HepG2 (cell line): ENCODE measurements at regions not wholly inside any gene's neighbourhood (a gene's known extent, or its start where the extent isn't known, plus 50 kb on each side); places are given as distances from the start of the nearest gene placed in this dataset.

Source experiments
- ATAC-seq: fragments of 200-7000 bp; cut with Tn5 transposase; 3 replicates; pipeline ENCODE4 v1.9.1; 2020; ENCODE audit warnings: mild to moderate bottlenecking, moderate library complexity
- BruUV-seq: library from RNA; stranded (reverse); fragments of 400-500 nt; replicated peaks from 2 replicates; lab custom pipeline; 2021; lab: Mats Ljungman, UMichigan
- CTCF ChIA-PET: fragments of 300-600 bp; formaldehyde crosslinking; extraction: SDS; loops from one replicate; lab custom pipeline; 2021; ENCODE audit warnings: low total read pairs, inconsistent platforms, low intra/inter-chr PET ratio; lab: Yijun Ruan, JAX
- POLR2A ChIA-PET: fragments of 350-600 bp; sonication (Branson Sonifier 250); formaldehyde crosslinking; loops from one replicate; lab custom pipeline; 2020; ENCODE audit warnings: antibody characterized with exemption, inconsistent platforms; lab: Yijun Ruan, JAX
- DNase-seq: peaks from one replicate; pipeline ENCODE4 v3.0.0-alpha.2; 2015; ENCODE audit warnings: low spot score
- FAIRE-seq: peaks from 3 replicates; lab custom pipeline; 2011; peaks lifted over from hg19 to GRCh38; lab: Jason Lieb, UNC
- H2AFZ ChIP-seq: one replicate; pipeline ENCODE4 v1.6.1; 2011; ENCODE audit warnings: low read length, inconsistent platforms
- H3K27ac ChIP-seq: fragments of 300-600 bp; 3 replicates; pipeline ENCODE4 v1.8.0; 2011; ENCODE audit warnings: mixed run types, mild to moderate bottlenecking, mixed read lengths, low read length, inconsistent platforms; ENCODE audit not compliant: insufficient read depth; ENCODE audit errors: extremely low read length
- H3K27me3 ChIP-seq, 2 experiments: fragments of 200-600 bp in 1 of 2; 2 replicates in 1 of 2; 3 replicates in 1 of 2; pipeline versions ENCODE4 v1.6.0 to v1.8.0; 2011; ENCODE audit warnings: low read length in 2 of 2, mild to moderate bottlenecking in 2 of 2, moderate library complexity in 2 of 2, inconsistent platforms in 1 of 2; ENCODE audit not compliant: insufficient read depth in 2 of 2, control insufficient read depth in 1 of 2
- H3K36me3 ChIP-seq, 2 experiments: fragments of 200-600 bp in 1 of 2; replicated peaks in 1 of 2; 2 replicates in 1 of 2; 3 replicates in 1 of 2; pipeline versions ENCODE4 v1.5.1 to v1.8.0; 2011; ENCODE audit warnings: low read length in 2 of 2, inconsistent platforms in 1 of 2; ENCODE audit not compliant: insufficient read depth in 2 of 2, control insufficient read depth in 1 of 2
- H3K4me1 ChIP-seq: 2 replicates; pipeline ENCODE4 v1.5.1; 2012; ENCODE audit warnings: low read length, inconsistent platforms; ENCODE audit not compliant: insufficient read depth
- H3K4me2 ChIP-seq: 2 replicates; pipeline ENCODE4 v1.6.0; 2011; ENCODE audit warnings: low read depth, low read length, inconsistent platforms
- H3K4me3 ChIP-seq, 3 experiments: fragments of 200-600 bp in 1 of 3; sonication (generic), shearing (Covaris generic) in 1 of 3; replicated peaks in 1 of 3; 2 replicates each; pipeline ENCODE4 v1.5.1; 2011 to 2016; ENCODE audit warnings: low read length in 3 of 3, inconsistent platforms in 2 of 3, low read depth in 2 of 3, mild to moderate bottlenecking in 2 of 3, control low read depth in 1 of 3, mixed read lengths in 1 of 3; ENCODE audit not compliant: insufficient read depth in 1 of 3
- H3K79me2 ChIP-seq: one replicate; pipeline ENCODE4 v1.6.1; 2011; ENCODE audit warnings: low read length, inconsistent platforms; ENCODE audit not compliant: insufficient read depth
- H3K9ac ChIP-seq: 2 replicates; pipeline ENCODE4 v1.6.0; 2011; ENCODE audit warnings: mild to moderate bottlenecking, low read depth, low read length, inconsistent platforms; ENCODE audit not compliant: insufficient read depth
- H3K9me3 ChIP-seq: 2 replicates; pipeline ENCODE4 v1.5.1; 2012; ENCODE audit warnings: mild to moderate bottlenecking, low read length
- H4K20me1 ChIP-seq: 2 replicates; pipeline ENCODE4 v1.6.0; 2011; ENCODE audit warnings: inconsistent platforms, mild to moderate bottlenecking, low read length, moderate library complexity; ENCODE audit not compliant: insufficient read depth
- DPF2 ChIP-seq: sonication (generic); formaldehyde crosslinking; IDR thresholded peaks from 2 replicates; pipeline ENCODE4 v1.4.0; 2020; ENCODE audit warnings: mild to moderate bottlenecking, low read depth, missing genetic modification reagents, borderline replicate concordance
- KLF11 ChIP-seq: IDR thresholded peaks from 2 replicates; pipeline ENCODE4 v1.6.1; 2016; ENCODE audit warnings: missing compliant biosample characterization
- MLX ChIP-seq: IDR thresholded peaks from 2 replicates; pipeline ENCODE4 v1.6.1; 2016
- RNF219 ChIP-seq: sonication (generic); formaldehyde crosslinking; IDR thresholded peaks from 2 replicates; pipeline ENCODE4 v1.5.0; 2020; ENCODE audit warnings: mild to moderate bottlenecking, missing genetic modification reagents
- SP140L ChIP-seq: sonication (generic); formaldehyde crosslinking; IDR thresholded peaks from 2 replicates; pipeline ENCODE4 v1.4.0; 2020; ENCODE audit warnings: missing genetic modification reagents, borderline replicate concordance
- THAP8 ChIP-seq: sonication (generic); formaldehyde crosslinking; IDR thresholded peaks from 2 replicates; pipeline ENCODE4 v1.5.1; 2020; ENCODE audit warnings: missing genetic modification reagents, mild to moderate bottlenecking, borderline replicate concordance
- ZBTB8A ChIP-seq: sonication (generic); formaldehyde crosslinking; IDR thresholded peaks from 2 replicates; pipeline ENCODE4 v1.4.0; 2020; ENCODE audit warnings: mild to moderate bottlenecking, low read depth, missing genetic modification reagents, borderline replicate concordance
- ZKSCAN8 ChIP-seq: IDR thresholded peaks from 2 replicates; pipeline ENCODE4 v1.6.1; 2016; ENCODE audit warnings: borderline replicate concordance, missing genetic modification reagents, missing compliant biosample characterization
- ZNF10 ChIP-seq: sonication (generic); formaldehyde crosslinking; IDR thresholded peaks from 2 replicates; pipeline ENCODE4 v1.4.0; 2020; ENCODE audit warnings: mild to moderate bottlenecking, low read depth, missing genetic modification reagents, borderline replicate concordance
- ZNF235 ChIP-seq: sonication (generic); formaldehyde crosslinking; IDR thresholded peaks from 2 replicates; pipeline ENCODE4 v1.8.1; 2023; ENCODE audit warnings: mild to moderate bottlenecking, missing genetic modification reagents, borderline replicate concordance
- ZNF576 ChIP-seq: sonication (generic); formaldehyde crosslinking; IDR thresholded peaks from 2 replicates; pipeline ENCODE4 v1.4.0; 2020; ENCODE audit warnings: mild to moderate bottlenecking, missing genetic modification reagents
- WGBS: methylation state at CpG from one replicate; pipeline ENCODE4 v1.1.6; 2017; ENCODE audit warnings: low lambda C conversion rate; 5-methylcytosine and 5-hydroxymethylcytosine counted together
- in situ Hi-C: cut with HindIII; loops from 2 replicates; pipeline ENCODE4 v1.10.0; 2017; ENCODE audit warnings: low pct_unique_long_range_greater_than_20kb; ENCODE audit not compliant: extremely low pct_ligation_motif_present
- intact Hi-C: fragments of 100-400 bp; cut with micrococcal nuclease; formaldehyde crosslinking; loops from one replicate; pipeline ENCODE4 v1.10.0; 2022; ENCODE audit not compliant: unreplicated experiment

GRCh38 chr14:75372260-75372659 lies 55.6 kb upstream of the JDP2 start (continued):
- no peak for TF ChIP-seq RNF219

GRCh38 chr14:75373133-75373532 lies 54.7 kb upstream of the JDP2 start:
- no peak for FAIRE-seq
- no peak overlapping the region for H3K4me2 ChIP-seq
- no peak overlapping the region for H3K27ac ChIP-seq
- no peak overlapping the region for H2AFZ ChIP-seq
- POLR2A ChIA-PET = no interaction called here
- H3K27me3 ChIP-seq = peaks cover 0 to 2% of the 10 kb centered on the region in 2 experiments; a peak in 1 of 5 replicates
- no peaks in the 10 kb centered on the region for H3K79me2 ChIP-seq
- TF ChIP-seq ZNF235 (no peak), ZNF10 (CRISPR knock-in tag) (no peak), THAP8 (CRISPR knock-in tag) (no peak), ZBTB8A (CRISPR knock-in tag) (no peak), MLX (CRISPR knock-in tag) (no peak), DPF2 (no peak), ZNF576 (CRISPR knock-in tag) (no peak), KLF11 (CRISPR knock-in tag) (no peak), ZKSCAN8 (CRISPR knock-in tag) (no peak), SP140L (CRISPR knock-in tag) (no peak)
- TF ChIP-seq, all 625 proteins: peak for 0
- H3K9ac ChIP-seq = no peak overlapping the region
- H3K36me3 ChIP-seq = no peaks in the 10 kb centered on the region
- in situ Hi-C loops (no loop called here), intact Hi-C loops (no loop called here)
- DNase-seq (no peak), ATAC-seq (no peak)
- CTCF ChIA-PET = no interaction called here
- no peaks in the 10 kb centered on the region for H3K9me3 ChIP-seq
- no TSS peak for BruUV-seq
- no peaks in the 10 kb centered on the region for H4K20me1 ChIP-seq
- no peaks in the 10 kb centered on the region for H3K4me1 ChIP-seq
- H3K4me3 ChIP-seq = no peak overlapping the region
- WGBS = 0% methylated on average over 3 of the region's 3 CpGs
